ENCODE measurements at regions not wholly inside any gene's neighbourhood (a gene's known extent, or its start where the extent isn't known, plus 50 kb on each side); places are given as distances from the start of the nearest gene placed in this dataset.
"Not testable (repeated sequence)": the region's sequence is repeated elsewhere in the genome, so short reads cannot be mapped to it uniquely, and the experiment has no call there.

DNA sequence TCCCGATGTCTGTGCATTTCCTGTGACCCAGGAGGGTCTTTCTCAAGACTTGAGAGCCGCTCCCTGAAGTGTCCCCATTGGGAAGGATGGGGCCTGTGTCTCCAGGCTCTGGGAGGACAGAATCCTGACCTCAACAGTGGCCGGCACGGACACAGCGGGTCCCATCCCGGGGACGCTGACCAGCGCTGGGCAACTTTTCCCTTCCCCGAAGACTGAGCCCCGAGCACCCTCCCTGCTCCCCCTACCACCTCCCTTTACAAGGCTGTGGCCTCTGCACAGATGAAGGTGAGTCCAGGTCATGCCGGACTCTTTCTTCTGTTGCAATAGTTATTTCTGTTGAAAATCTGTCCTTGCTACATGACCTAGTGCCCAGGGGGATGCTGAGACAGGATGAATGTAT, 135.7 kb downstream of the TMEM121 start:
- peaks cover 59% of the 10 kb centered on the region for H3K9me3 ChIP-seq (ENCODE audit: insufficient read depth, low read depth, low read length)
- not testable (repeated sequence) for H3K27me3 ChIP-seq (ENCODE audit: insufficient read depth, low read length); H3K4me3 ChIP-seq (ENCODE audit: low read length); H3K9ac ChIP-seq (ENCODE audit: low read depth, low read length); H3K27ac ChIP-seq (ENCODE audit: low read length); H3K4me1 ChIP-seq (ENCODE audit: insufficient read depth, low read length); H3K36me3 ChIP-seq (ENCODE audit: insufficient read depth, low read depth, low read length)

GRCh38 chr14:105662592-105662991, 136.2 kb downstream of the TMEM121 start:
- H3K27ac ChIP-seq (ENCODE audit: low read length); H3K4me3 ChIP-seq (ENCODE audit: low read length); H3K9ac ChIP-seq (ENCODE audit: low read depth, low read length); H3K27me3 ChIP-seq (ENCODE audit: insufficient read depth, low read length); H3K36me3 ChIP-seq (ENCODE audit: insufficient read depth, low read depth, low read length); H3K4me1 ChIP-seq (ENCODE audit: insufficient read depth, low read length): not testable (repeated sequence)
- peaks cover 62% of the 10 kb centered on the region for H3K9me3 ChIP-seq (ENCODE audit: insufficient read depth, low read depth, low read length)

- H3K9me3 ChIP-seq (ENCODE audit: insufficient read depth, low read depth, low read length): peaks cover 60% of the 10 kb centered on the region
- H3K4me3 ChIP-seq (ENCODE audit: low read length): not testable (repeated sequence)
These were observed 136.9 kb downstream of the TMEM121 start for GRCh38 chr14:105663323-105663722.

DNA sequence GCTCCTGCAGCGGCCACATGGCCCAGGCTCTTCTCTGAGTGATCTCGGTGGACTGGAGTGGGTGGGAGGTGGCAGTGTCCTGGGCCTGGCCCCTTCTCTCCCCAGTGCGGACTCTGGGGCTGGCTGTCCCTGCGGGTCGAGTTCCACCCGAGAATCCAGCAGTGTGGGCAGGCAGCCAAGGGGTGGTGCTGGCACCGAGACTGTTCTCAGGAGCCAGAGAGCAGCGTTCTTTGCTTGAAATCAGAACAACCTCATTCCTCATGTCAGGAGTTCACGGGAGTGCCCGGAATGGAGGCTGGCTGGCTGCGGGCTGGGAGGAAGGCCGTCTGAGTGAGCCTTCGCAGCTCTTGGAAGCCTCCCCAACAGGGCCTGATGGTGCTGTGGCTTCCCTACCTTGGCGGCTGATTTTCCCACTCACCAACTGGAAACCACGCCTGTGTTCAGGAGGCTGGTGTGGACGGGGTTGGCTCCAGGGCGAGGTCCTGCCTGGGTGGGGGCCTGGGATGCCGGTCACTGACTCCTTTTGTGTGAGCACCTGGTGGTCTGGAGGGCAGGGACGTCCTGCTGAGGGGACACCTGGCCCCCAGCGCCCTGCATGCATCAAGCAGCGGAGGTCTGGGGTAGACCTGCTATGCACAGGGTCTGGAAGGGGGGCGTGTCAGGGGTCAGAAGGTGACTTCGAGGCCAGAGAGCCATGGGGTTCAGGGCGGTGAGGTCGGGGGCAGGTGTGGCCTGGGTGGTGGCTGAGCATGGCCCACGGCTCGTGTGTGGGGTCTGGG, 137.6 kb downstream of the TMEM121 start:
- H3K9ac ChIP-seq (ENCODE audit: low read depth, low read length); H3K4me1 ChIP-seq (ENCODE audit: insufficient read depth, low read length); H3K36me3 ChIP-seq (ENCODE audit: insufficient read depth, low read depth, low read length); H3K27me3 ChIP-seq (ENCODE audit: insufficient read depth, low read length); H3K4me3 ChIP-seq (ENCODE audit: low read length); H3K27ac ChIP-seq (ENCODE audit: low read length): not testable (repeated sequence)
- peaks cover 64% of the 10 kb centered on the region for H3K9me3 ChIP-seq (ENCODE audit: insufficient read depth, low read depth, low read length)

More at GRCh38 chr14:105663323-105663722, 136.9 kb downstream of the TMEM121 start:
- not testable (repeated sequence) for H3K27ac ChIP-seq (ENCODE audit: low read length); H3K27me3 ChIP-seq (ENCODE audit: insufficient read depth, low read length); H3K36me3 ChIP-seq (ENCODE audit: insufficient read depth, low read depth, low read length); H3K9ac ChIP-seq (ENCODE audit: low read depth, low read length); H3K4me1 ChIP-seq (ENCODE audit: insufficient read depth, low read length)

- H3K4me3 ChIP-seq (ENCODE audit: low read length): no peak overlapping the region
- H3K27me3 ChIP-seq (ENCODE audit: insufficient read depth, low read length): no peaks in the 10 kb centered on the region
- no peaks in the 10 kb centered on the region for H3K4me1 ChIP-seq (ENCODE audit: insufficient read depth, low read length)
- no peaks in the 10 kb centered on the region for H3K36me3 ChIP-seq (ENCODE audit: insufficient read depth, low read depth, low read length)
- peaks cover 62% of the 10 kb centered on the region for H3K9me3 ChIP-seq (ENCODE audit: insufficient read depth, low read depth, low read length)
- no peak overlapping the region for H3K27ac ChIP-seq (ENCODE audit: low read length)
- no peak overlapping the region for H3K9ac ChIP-seq (ENCODE audit: low read depth, low read length)
These were observed 138.3 kb downstream of the TMEM121 start for GRCh38 chr14:105664691-105665090.

DNA sequence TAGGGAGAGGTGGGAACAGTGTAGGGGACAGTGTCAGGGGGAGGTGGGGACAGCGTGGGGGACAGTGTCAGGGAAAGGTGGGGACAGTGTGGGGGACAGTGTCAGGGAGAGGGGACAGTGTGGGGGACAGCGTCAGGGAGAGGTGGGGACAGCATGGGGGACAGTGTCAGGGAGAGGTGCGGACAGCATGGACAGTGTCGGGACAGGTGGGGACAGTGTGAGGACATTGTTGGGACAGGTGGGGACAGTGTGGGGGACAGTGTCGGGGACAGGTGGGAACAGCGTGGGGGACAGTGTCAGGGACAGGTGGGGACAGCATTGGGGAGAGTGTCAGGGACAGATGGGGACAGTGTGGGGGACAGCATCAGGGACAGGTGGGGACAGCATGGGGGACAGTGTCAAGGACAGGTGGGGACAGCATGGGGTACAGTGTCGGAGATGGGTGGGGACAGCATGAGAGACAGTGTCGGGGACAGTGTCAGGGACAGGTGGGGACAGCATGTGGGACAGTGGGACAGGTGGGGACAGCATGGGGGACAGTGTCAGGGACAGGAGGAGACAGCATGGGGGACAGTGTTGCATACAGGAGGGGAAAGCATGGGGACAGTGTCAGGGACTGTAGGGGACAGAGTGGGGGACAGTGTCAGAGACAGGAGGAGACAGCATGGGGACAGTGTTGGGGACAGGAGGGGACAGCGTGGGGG, 139.0 kb downstream of the TMEM121 start:
- Histone ChIP-seq H3K36me3 (ENCODE audit: insufficient read depth, low read depth, low read length) (no peaks in the 10 kb centered on the region), H3K9me3 (ENCODE audit: insufficient read depth, low read depth, low read length) (peaks cover 60% of the 10 kb centered on the region), H3K4me1 (ENCODE audit: insufficient read depth, low read length) (no peaks in the 10 kb centered on the region)

DNA sequence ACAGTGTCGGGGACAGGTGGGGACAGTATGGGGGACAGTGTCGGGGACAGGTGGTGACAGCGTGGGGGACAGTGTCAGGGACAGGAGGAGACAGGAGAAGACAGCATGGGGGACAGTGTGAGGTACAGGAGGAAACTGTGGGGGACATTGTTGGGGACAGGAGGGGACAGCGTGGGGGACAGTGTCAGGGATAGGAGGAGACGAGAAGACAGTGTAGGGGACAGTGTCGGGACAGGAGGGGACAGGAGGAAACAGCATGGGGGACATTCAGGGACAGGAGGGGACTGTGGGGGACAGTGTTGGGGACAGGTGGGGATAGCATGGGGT, 139.5 kb downstream of the TMEM121 start:
- Histone ChIP-seq H3K27me3 (ENCODE audit: insufficient read depth, low read length) (no peaks in the 10 kb centered on the region), H3K4me1 (ENCODE audit: insufficient read depth, low read length) (no peaks in the 10 kb centered on the region), H3K36me3 (ENCODE audit: insufficient read depth, low read depth, low read length) (no peaks in the 10 kb centered on the region), H3K9me3 (ENCODE audit: insufficient read depth, low read depth, low read length) (peaks cover 54% of the 10 kb centered on the region), H3K4me3 (ENCODE audit: low read length) (no peak overlapping the region), H3K27ac (ENCODE audit: low read length) (no peak overlapping the region), H3K9ac (ENCODE audit: low read depth, low read length) (no peak overlapping the region)

More for the DNA sequence above, 139.0 kb downstream of the TMEM121 start:
- Histone ChIP-seq H3K9ac (ENCODE audit: low read depth, low read length) (no peak overlapping the region), H3K27ac (ENCODE audit: low read length) (no peak overlapping the region), H3K4me3 (ENCODE audit: low read length) (no peak overlapping the region), H3K27me3 (ENCODE audit: insufficient read depth, low read length) (no peaks in the 10 kb centered on the region)

- peaks cover 51% of the 10 kb centered on the region for H3K9me3 ChIP-seq (ENCODE audit: insufficient read depth, low read depth, low read length)
- no peaks in the 10 kb centered on the region for H3K36me3 ChIP-seq (ENCODE audit: insufficient read depth, low read depth, low read length)
These were observed 140.0 kb downstream of the TMEM121 start for GRCh38 chr14:105666420-105666819.

DNA sequence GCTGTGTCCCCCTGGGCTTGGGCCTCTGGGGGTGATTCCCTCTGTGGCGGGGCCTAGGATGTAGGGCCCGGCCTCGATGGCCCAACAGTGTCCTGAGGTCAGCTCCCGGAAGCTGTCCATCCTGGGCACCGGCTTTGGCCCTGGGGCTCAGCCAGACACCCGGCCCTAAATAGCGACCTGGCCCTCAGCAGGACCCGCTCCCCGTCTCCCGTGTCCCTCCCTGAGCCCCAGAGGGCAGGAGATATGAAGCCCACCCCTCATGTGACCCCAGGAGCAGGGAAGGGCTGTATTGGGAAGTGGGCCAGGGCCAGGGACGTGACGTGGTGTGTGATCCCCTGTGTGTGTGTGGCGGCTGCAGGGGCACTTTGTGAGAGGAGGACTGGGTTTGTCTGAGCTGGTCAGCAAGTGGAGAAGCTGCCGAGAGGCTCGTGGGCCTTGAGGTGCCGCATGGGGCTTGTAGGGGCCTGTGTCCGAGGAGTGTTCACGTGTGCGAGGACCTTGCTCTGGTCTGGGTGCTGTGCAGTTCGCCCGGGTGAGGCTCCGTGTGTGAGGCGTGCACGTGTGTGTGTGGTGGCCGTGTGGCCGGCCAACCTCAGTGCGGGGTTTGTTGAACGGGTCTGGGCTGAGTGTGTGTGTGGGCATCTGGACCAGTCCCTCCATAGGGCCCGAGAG, 140.7 kb downstream of the TMEM121 start:
- not testable (repeated sequence) for H3K9ac ChIP-seq (ENCODE audit: low read depth, low read length); H3K36me3 ChIP-seq (ENCODE audit: insufficient read depth, low read depth, low read length); H3K4me3 ChIP-seq (ENCODE audit: low read length); H3K27ac ChIP-seq (ENCODE audit: low read length); H3K4me1 ChIP-seq (ENCODE audit: insufficient read depth, low read length); H3K27me3 ChIP-seq (ENCODE audit: insufficient read depth, low read length)
- H3K9me3 ChIP-seq (ENCODE audit: insufficient read depth, low read depth, low read length): peaks cover 51% of the 10 kb centered on the region

More at GRCh38 chr14:105666420-105666819, 140.0 kb downstream of the TMEM121 start:
- Histone ChIP-seq H3K4me3 (ENCODE audit: low read length) (no peak overlapping the region), H3K27me3 (ENCODE audit: insufficient read depth, low read length) (no peaks in the 10 kb centered on the region), H3K27ac (ENCODE audit: low read length) (no peak overlapping the region), H3K4me1 (ENCODE audit: insufficient read depth, low read length) (no peaks in the 10 kb centered on the region), H3K9ac (ENCODE audit: low read depth, low read length) (no peak overlapping the region)

GRCh38 chr14:105667663-105668020, 141.3 kb downstream of the TMEM121 start:
- not testable (repeated sequence) for H3K4me3 ChIP-seq (ENCODE audit: low read length); H3K27me3 ChIP-seq (ENCODE audit: insufficient read depth, low read length); H3K4me1 ChIP-seq (ENCODE audit: insufficient read depth, low read length); H3K27ac ChIP-seq (ENCODE audit: low read length); H3K36me3 ChIP-seq (ENCODE audit: insufficient read depth, low read depth, low read length); H3K9ac ChIP-seq (ENCODE audit: low read depth, low read length)
- H3K9me3 ChIP-seq (ENCODE audit: insufficient read depth, low read depth, low read length): peaks cover 51% of the 10 kb centered on the region

DNA sequence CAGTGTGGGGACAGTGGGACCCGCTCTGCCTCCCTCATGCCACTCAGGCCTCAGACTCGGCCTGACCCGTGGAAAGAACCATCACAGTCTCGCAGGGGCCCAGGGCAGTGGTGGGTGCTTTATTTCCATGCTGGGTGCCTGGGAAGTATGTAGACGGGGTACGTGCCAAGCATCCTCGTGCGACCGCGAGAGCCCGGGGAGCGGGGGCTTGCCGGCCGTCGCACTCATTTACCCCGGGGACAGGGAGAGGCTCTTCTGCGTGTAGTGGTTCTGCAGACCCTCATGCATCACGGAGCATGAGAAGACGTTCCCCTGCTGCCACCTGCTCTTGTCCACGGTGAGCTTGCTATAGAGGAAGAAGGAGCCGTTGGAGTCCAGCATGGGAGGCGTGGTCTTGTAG, 141.6 kb downstream of the TMEM121 start:
- H3K27ac ChIP-seq (ENCODE audit: low read length); H3K27me3 ChIP-seq (ENCODE audit: insufficient read depth, low read length); H3K4me3 ChIP-seq (ENCODE audit: low read length); H3K9ac ChIP-seq (ENCODE audit: low read depth, low read length); H3K4me1 ChIP-seq (ENCODE audit: insufficient read depth, low read length); H3K36me3 ChIP-seq (ENCODE audit: insufficient read depth, low read depth, low read length): not testable (repeated sequence)
- peaks cover 52% of the 10 kb centered on the region for H3K9me3 ChIP-seq (ENCODE audit: insufficient read depth, low read depth, low read length)
